Stimulated activated CD8-positive, alpha-beta memory T cell treated with anti-CD3 and anti-CD28 coated beads, Interleukin-7, amount 100 ng/mL, for 48 hours (primary cell): ENCODE measurements at regions not wholly inside any gene's neighbourhood (a gene's known extent, or its start where the extent isn't known, plus 50 kb on each side); places are given as distances from the start of the nearest gene placed in this dataset.

ENCODE experiments used
- DNase-seq, 2 donors: peaks; one replicate each; pipeline ENCODE4 v3.0.0-alpha.2; 2020; ENCODE audit warnings: low read depth in 1 of 2; ENCODE audit errors: extremely low read depth in 1 of 2

GRCh38 chr14:94961386-94962165 lies 191.7 kb upstream of the GSC start:
- DNase-seq, result no peak

DNA sequence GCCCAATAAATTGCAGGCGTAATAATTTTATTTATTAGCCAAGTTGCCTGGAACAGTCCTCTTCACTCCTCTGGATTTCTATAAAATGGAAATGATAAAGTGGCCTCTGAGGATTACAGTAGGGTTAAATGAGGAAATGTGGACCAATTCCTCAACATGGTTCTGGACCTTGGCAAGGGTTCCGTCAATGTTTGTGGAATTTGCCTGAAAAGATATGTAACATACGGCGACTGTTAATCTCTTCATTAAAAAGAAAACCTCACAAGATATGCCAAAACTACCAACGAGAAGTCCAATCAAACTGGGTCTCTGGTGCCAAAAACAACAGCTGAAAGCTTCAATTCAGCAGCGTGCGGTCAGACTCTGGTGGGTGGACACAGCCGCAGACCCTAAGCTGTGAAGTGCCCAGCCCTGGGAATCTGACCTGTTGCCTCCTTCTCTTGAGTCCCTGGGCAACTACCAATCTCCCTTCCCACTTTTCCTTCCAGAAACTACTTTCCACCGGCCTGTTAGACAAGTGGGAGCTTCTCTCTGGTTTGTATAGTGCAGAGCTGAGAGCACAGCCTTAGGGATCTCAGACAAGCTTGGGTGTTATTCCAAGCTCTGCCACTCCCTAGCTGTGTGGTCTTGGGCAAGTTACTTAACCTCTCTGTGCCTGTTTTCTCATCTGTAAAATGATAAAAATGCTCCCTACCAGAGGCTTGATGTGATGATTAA lies 190.5 kb upstream of the GSC start:
- no peak for DNase-seq

DNA sequence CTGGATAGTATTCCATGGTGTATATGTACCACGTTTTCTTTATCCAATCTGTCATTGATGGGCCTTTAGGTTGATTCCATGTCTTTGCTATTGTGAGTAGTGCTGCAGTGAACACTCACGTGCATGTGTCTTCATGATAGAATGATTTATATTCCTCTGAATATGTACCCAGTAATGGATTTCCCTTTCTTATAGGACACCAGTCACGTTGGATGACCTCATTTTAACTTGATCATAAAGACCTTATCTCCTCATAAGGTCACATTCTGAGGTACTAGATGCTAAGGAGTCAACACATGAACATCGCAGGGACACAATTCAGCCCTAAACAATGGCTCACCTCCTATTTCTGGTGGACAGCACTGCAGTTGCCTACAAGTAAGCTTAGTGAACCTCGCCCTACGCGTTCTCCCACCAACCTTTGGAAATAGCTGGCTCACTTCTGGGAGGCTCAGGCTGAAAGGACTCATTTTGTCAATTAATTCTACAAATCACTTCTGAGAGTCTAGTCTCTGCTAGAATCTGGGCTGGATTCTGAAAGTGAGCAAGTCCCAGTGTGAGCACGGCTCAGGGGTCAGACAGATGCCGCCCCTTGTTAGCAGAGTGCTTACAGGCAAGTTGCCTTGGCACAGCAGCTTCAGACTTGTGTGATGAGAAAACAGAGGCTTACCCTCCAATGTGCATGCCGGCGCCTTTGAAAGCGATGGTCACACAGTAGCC lies 183.8 kb upstream of the GSC start:
- no peak for DNase-seq

DNA sequence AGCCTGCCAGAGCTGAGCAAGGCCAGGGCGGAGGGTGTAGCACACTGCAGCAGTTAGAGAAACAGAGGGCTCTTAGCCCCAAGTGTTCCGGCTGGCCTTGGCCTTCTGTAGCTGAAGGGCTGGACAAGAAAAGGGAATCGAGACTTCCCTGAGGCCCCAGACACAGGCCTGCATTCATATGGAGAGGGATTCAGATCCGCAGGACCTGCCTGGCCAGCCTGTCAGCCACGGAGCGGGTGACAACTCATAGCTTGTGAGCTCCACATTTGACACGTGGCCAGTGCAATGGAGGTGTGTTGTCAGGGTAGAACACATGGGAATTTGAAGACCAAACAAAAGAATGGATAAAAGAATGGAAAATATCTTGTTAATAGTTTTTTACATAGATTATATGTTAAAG lies 182.2 kb upstream of the GSC start:
- no peak for DNase-seq

- DNase-seq, result peak in 1 of 2 donors; percentile 9
These were observed 176.3 kb upstream of the GSC start for GRCh38 chr14:94946244-94946643.

DNA sequence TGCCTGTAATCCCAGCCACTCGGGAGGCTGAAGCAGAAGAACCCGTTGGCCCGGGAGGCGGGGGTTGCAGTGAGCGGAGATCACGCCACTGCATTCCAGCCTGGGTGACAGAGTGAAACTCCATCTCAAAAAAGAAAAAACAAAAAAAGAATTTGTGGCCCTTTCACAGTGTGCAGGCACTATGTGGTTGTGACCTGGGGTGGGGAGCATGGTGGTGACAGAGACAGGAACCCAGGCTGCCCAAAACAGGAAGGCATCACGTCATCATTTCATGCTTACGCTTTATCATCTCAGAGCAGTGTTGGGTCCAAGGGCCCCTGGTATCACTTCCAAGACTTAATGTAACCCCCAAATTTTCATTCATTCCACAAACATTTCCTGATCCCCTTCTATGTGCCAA lies 175.7 kb upstream of the GSC start:
- DNase-seq, result peak in 1 of 2 donors; percentile 23

DNA sequence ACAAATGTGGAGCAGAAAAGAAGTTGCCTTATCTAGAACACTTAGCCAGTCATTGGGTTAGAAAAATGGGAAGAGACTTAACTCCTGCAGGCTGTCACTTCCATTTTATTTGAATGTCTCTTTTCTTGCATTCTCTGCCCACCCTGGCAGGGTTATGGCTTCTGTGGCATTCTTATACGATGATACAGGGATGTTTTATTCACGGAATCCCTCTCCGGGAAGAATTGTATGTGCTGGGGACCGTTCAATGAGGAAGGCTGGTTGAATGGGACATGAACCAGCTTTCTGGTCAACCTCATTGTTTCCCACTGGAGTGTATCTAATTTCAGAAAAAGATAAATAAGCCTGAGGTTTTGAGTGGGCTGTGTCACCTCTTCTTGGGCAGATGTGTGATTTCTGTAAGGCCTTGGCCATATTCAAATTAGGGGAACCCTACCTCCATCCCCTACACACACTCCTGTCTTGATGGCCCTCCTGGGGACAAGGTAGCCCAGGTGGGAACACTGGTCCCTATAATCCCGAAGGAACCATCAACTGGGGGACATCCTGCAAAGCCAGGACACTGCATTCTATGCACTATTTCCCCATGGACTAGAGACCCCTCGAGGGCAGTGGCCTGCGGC lies 174.8 kb upstream of the GSC start:
- no peak for DNase-seq

GRCh38 chr14:94942601-94943000 lies 172.7 kb upstream of the GSC start:
- no peak for DNase-seq

- DNase-seq, result no peak
These were observed 171.4 kb upstream of the GSC start for GRCh38 chr14:94941311-94941710.

DNA sequence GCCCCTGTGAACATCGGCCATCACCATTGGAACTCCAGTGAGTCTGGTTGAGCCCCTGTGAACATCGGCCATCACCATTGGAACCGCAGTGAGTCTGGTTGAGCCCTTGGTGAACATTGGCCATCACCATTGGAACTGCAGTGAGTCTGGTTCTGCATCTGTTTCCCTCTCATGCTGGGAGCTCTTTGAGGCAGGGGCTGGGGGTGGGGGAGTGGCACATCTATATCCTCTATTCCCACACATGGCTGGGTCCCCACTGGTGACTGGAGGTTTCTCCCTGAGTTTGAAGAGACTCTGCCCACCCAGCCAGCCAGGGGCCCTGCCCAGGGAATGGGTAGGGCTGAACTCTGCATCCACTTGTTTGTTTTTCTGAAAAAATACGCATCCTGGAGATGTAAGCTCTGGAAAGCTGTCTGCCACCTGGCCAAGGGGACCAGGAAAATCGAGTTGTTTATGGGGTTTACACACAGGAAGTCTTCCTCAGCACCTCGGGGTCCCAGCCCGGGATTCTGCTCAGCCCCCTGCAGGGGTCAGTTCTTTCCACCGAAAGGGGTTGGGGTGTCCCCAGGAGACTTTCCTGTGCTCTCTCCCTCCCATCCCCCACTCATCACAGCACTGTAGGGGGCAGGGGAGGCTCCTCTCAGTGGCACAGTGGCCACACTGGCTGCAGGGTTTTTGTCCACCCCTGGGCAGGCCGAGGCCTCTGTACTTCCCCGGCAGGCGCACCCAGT lies 170.5 kb upstream of the GSC start:
- no peak for DNase-seq

GRCh38 chr14:94938016-94938415 lies 168.1 kb upstream of the GSC start:
- no peak for DNase-seq

- DNase-seq, result no peak
These were observed 167.2 kb upstream of the GSC start for GRCh38 chr14:94936901-94937685.

DNA sequence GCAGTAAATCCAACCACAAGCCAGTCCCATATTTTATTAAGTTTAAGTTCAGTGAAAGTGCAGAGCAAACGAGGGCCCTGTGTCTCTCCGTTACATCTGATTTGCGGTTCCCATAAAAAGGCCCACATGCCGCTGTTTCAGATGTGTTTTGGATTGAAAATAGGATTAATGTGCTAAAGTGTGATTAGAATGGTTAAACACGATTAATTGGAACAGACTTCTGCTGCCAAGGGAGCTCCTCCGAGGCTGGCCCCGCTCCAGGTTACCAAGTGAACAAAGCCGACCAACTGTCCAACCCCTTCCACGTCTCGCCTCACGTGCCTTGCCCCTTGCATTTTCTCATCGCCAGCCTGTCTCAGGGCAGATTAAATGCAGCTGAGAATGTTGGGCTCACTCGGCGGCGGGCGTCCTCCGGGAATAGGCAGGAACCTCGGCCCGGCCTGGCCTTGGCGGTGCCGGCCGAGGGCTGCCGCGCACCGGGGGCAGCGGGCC lies 166.5 kb upstream of the GSC start:
- DNase-seq, result no peak

GRCh38 chr14:94935706-94936300 lies 165.9 kb upstream of the GSC start:
- DNase-seq, result no peak

DNA sequence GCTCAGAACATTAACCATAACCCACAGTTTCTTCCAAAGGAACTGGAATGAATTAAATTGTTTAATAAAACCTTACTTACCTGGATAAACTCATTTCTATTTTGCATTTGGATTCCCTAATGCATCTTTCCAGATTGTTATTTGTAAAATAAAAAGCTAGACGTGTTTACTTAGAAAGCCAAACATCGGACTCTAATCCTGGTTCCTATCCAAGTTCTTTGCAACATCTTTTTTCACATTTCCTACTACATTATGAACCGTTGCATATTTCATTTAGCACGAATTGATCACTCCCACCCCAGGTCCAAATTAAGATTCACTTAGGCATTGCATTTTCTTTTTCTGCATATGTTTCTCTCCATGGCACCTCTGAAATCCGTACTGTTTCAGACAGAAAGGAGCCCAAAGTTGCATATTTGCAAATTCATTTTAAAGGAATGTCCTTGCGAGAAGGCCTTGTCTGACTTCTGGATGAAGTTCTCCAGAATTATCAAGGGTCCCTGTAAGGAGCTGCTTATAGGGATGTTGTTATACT lies 164.4 kb upstream of the GSC start:
- no peak for DNase-seq

DNA sequence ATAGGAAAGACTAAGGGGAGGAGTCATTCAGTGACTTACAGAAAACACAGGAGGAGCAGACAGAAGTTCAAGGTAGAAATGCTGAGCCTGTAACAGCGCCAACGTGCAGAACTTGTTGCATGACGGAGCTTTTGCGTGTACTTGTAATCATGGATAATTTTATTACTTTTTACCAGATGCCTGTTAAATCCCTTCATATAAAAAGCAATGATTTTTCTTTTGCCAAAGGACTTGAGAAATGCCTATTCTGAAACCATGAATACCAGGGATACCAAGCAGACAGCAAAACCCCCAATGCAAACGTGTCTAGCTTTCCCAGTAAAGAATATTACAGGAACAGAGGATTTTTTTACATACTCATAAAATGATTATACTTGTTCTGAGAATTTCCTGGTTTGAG lies 163.6 kb upstream of the GSC start:
- no peak for DNase-seq

DNA sequence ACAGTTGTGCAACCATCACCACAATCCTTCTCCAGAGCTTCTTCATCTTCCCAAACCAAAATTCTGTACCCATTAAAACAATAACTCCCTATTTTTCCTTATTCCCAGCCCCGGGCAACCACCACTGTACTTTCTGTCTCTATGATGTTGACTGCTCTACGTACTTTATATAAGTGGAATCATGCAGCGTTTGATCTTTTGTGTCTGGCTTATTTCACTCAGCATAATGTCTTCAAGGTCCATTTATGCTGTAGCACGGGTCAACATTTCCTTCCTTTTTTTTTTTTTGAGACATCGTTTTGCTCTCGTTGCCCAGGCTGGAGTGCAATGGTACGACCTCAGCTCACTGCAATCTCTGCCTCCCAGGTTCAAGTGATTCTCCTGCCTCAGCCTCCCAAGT lies 162.7 kb upstream of the GSC start:
- DNase-seq, result no peak

DNA sequence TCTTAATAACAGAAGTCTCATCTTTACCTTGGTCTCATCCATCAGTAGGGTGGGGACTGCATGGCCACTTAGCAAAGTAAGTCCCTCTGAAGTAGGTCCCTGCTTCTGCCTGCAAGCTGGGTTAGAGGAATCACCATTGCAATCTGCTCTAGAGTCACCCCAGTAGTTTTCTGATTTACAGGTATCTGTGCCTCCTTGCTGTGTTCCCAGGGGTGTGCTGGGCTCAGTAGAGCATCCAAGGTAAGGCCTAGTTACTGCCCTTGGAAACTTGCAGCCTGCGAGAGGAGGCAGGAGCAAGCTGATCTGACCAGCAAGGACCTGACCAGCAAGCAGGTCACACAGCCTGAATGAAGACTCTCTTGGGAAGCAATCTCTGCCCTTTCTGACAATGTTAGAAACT lies 160.8 kb upstream of the GSC start:
- no peak for DNase-seq

DNA sequence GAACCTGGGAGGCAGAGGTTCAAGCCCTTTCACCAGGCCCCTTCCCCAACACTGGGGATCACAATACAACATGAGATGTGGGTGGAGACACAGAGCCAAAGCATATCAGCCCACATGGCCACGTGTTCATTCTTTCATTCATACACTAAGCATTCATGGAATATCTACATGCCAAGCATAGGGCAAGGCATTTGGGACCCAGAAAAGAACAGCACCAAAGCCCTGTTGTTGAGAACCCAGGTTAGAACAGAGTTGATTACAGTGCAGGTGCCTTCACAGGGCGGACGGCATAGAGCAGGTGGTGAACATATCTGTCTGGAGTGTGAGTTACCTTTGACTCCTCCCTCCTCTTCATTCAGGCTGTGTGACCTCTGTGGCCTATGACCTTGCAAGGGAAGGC lies 159.4 kb upstream of the GSC start:
- DNase-seq, result no peak
